A673 (cell line): ENCODE measurements at regions not wholly inside any gene's neighbourhood (a gene's known extent, or its start where the extent isn't known, plus 50 kb on each side); places are given as distances from the start of the nearest gene placed in this dataset.

ENCODE experiments used
- CTCF ChIP-seq: fragments of 300-800, 200-600 bp; sonication (generic); conservative IDR thresholded peaks from 2 replicates; pipeline ENCODE4 v1.5.1; 2017; ENCODE audit warnings: low read depth, mild to moderate bottlenecking, antibody characterized with exemption, low read length, moderate library complexity, mixed read lengths
- EZH2 ChIP-seq: fragments of 200-600 bp; sonication (generic); IDR thresholded peaks from 2 replicates; pipeline ENCODE4 v1.6.1; 2017; ENCODE audit warnings: borderline replicate concordance, low read depth, mild to moderate bottlenecking, mixed read lengths, antibody characterized with exemption, low read length; ENCODE audit not compliant: poor library complexity, severe bottlenecking

GRCh38 chr10:104581884-104582601, 59.0 kb upstream of the SORCS3 start:
- no peak for TF ChIP-seq CTCF
- TF ChIP-seq EZH2: no peak
